ENCODE measurements at regions not wholly inside any gene's neighbourhood (a gene's known extent, or its start where the extent isn't known, plus 50 kb on each side); places are given as distances from the start of the nearest gene placed in this dataset.

- TF ChIP-seq, protein P1, sequence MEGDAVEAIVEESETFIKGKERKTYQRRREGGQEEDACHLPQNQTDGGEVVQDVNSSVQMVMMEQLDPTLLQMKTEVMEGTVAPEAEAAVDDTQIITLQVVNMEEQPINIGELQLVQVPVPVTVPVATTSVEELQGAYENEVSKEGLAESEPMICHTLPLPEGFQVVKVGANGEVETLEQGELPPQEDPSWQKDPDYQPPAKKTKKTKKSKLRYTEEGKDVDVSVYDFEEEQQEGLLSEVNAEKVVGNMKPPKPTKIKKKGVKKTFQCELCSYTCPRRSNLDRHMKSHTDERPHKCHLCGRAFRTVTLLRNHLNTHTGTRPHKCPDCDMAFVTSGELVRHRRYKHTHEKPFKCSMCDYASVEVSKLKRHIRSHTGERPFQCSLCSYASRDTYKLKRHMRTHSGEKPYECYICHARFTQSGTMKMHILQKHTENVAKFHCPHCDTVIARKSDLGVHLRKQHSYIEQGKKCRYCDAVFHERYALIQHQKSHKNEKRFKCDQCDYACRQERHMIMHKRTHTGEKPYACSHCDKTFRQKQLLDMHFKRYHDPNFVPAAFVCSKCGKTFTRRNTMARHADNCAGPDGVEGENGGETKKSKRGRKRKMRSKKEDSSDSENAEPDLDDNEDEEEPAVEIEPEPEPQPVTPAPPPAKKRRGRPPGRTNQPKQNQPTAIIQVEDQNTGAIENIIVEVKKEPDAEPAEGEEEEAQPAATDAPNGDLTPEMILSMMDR (IDR thresholded peaks at IDR 0.05) = no peak
- TF ChIP-seq EP300 (IDR thresholded peaks at IDR 0.05) (no peak), POLR2A (IDR thresholded peaks at IDR 0.05) (no peak), POLR2AphosphoS5 (IDR thresholded peaks at IDR 0.05) (no peak)
These were observed 58.0 kb upstream of the FRMD1 start for GRCh38 chr6:168137024-168137423.
